ENCODE measurements at regions not wholly inside any gene's neighbourhood (a gene's known extent, or its start where the extent isn't known, plus 50 kb on each side); places are given as distances from the start of the nearest gene placed in this dataset.

DNA sequence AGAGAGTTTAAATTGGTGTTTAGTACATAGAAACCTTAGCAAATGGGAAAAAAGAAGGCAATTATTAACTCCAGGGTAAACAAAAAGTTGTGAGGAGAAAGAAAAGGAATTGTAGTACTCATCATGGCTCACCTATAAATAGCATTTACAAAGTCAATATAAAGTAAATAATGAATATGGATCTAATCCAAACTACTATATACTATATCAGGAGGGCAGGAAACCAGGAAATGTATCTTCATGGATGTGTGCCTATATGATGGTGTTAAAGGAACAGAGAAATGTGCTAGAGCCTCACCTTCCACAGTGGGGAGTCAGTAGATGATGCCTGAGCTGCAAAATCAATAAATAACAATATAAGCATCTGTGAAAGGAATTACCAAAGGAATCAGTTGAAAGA lies 208.9 kb downstream of the FAM43A start:
- Histone ChIP-seq H2BK12ac (ENCODE audit: insufficient read length, low read depth, low read length) (no peak overlapping the region), H3K9ac (ENCODE audit: extremely low read depth, insufficient read length, low read length) (no peak overlapping the region), H4K20me1 (ENCODE audit: control insufficient read depth, insufficient read depth, insufficient read length) (no peaks in the 10 kb centered on the region), H4K8ac (replicated peaks; ENCODE audit: insufficient read length, low read depth, low read length) (no peak overlapping the region), H3K4ac (ENCODE audit: low read depth, low read length) (no peak overlapping the region), H2BK5ac (ENCODE audit: insufficient read length, low read length) (no peak overlapping the region), H3T11ph (ENCODE audit: low read length) (no peak overlapping the region), H2BK15ac (ENCODE audit: low read depth, low read length) (no peak overlapping the region), H2AFZ (ENCODE audit: low read length) (no peak overlapping the region), H2BK20ac (ENCODE audit: low read depth, low read length, poor library complexity, severe bottlenecking) (no peak overlapping the region), H3K23me2 (ENCODE audit: insufficient read length, low read depth, low read length, poor library complexity, severe bottlenecking) (no peaks in the 10 kb centered on the region), H2AK5ac (ENCODE audit: insufficient read length, low read length) (no peak overlapping the region), H3K23ac (ENCODE audit: insufficient read length, low read depth, low read length) (no peak overlapping the region), H3K79me1 (ENCODE audit: insufficient read depth, low read depth, low read length, poor library complexity, severe bottlenecking) (no peaks in the 10 kb centered on the region), H3K27me3 (ENCODE audit: insufficient read depth, low read length) (no peaks in the 10 kb centered on the region), H3K18ac (ENCODE audit: insufficient read length, low read depth, low read length) (no peak overlapping the region), H3K4me1 (ENCODE audit: insufficient read depth, low read length) (no peaks in the 10 kb centered on the region), H3K4me2 (ENCODE audit: insufficient read depth, insufficient read length, low read length) (no peak overlapping the region), H3K79me2 (ENCODE audit: insufficient read depth, low read length) (no peaks in the 10 kb centered on the region), H2BK120ac (ENCODE audit: low read depth, low read length, poor library complexity, severe bottlenecking) (no peak overlapping the region), H4K91ac (ENCODE audit: insufficient read length, low read depth, low read length) (no peak overlapping the region), H4K5ac (ENCODE audit: insufficient read length, low read depth, low read length) (no peak overlapping the region), H3K9me3 (ENCODE audit: control insufficient read depth, low read depth, low read length) (no peaks in the 10 kb centered on the region), H3K27ac (ENCODE audit: insufficient read length, low read depth, low read length) (no peak overlapping the region), H3K56ac (ENCODE audit: insufficient read length, low read depth, low read length) (no peak overlapping the region), H3K14ac (ENCODE audit: insufficient read depth, low read length) (no peak overlapping the region)
- no peak overlapping the region for H3K4me3 Mint-ChIP-seq
- H3K27ac Mint-ChIP-seq: no peak overlapping the region
- peaks cover 3 to 14% of the 10 kb centered on the region in 2 experiments; a peak in 4 of 5 replicates for H3K9me3 Mint-ChIP-seq
- DNase-seq: no peak
- peaks cover 14% of the 10 kb centered on the region for H3K27me3 Mint-ChIP-seq (ENCODE audit: low read depth)
- no peak for TF ChIP-seq CTCF (conservative IDR thresholded peaks at IDR 0.05)
- H3K4me1 Mint-ChIP-seq: no peaks in the 10 kb centered on the region; a peak in 1 of 4 replicates
- peaks cover 0 to 4% (median 2%) of the 10 kb centered on the region in 3 experiments; a peak in 1 of 7 replicates for H3K36me3 Mint-ChIP-seq (ENCODE audit: insufficient read depth in 1 of 3, low read depth in 3 of 3)
